CD4-positive, alpha-beta T cell treated with Interleukin-4 for 1 hour (primary cell): ENCODE measurements at regions not wholly inside any gene's neighbourhood (a gene's known extent, or its start where the extent isn't known, plus 50 kb on each side); places are given as distances from the start of the nearest gene placed in this dataset.
A peak's percentile ranks its signal among the peaks of the same experiment; 100 is the strongest.

Experiments
- DNase-seq, 2 donors: peaks; one replicate each; pipeline ENCODE4 v3.0.0-alpha.2; 2020 to 2022

- DNase-seq = no peak
Observed at GRCh38 chr9:1434811-1435210, 384.7 kb downstream of the DMRT2 start.

- no peak for DNase-seq
Observed at GRCh38 chr9:1440256-1440655, 390.1 kb downstream of the DMRT2 start.

GRCh38 chr9:1442105-1442504, 391.9 kb downstream of the DMRT2 start:
- no peak for DNase-seq

GRCh38 chr9:1443450-1443849, 393.3 kb downstream of the DMRT2 start:
- DNase-seq = no peak

- no peak for DNase-seq
Observed at GRCh38 chr9:1446671-1447070, 396.5 kb downstream of the DMRT2 start.

- DNase-seq = no peak
Observed at GRCh38 chr9:1453636-1454035, 403.5 kb downstream of the DMRT2 start.

GRCh38 chr9:1454211-1454610, 404.1 kb downstream of the DMRT2 start:
- DNase-seq = no peak

GRCh38 chr9:1454616-1455347, 404.6 kb downstream of the DMRT2 start:
- DNase-seq = no peak

GRCh38 chr9:1455766-1456165, 405.6 kb downstream of the DMRT2 start:
- DNase-seq = no peak

- DNase-seq = no peak
Observed at GRCh38 chr9:1456301-1457024, 406.3 kb downstream of the DMRT2 start.

GRCh38 chr9:1457460-1457859, 407.3 kb downstream of the DMRT2 start:
- DNase-seq = no peak

GRCh38 chr9:1458503-1458902, 408.3 kb downstream of the DMRT2 start:
- DNase-seq = no peak

- DNase-seq = peak in 1 of 2 donors; percentile 8
Observed at GRCh38 chr9:1460143-1460769, 410.1 kb downstream of the DMRT2 start.

GRCh38 chr9:1461812-1462211, 411.7 kb downstream of the DMRT2 start:
- no peak for DNase-seq

GRCh38 chr9:1462626-1463308, 412.6 kb downstream of the DMRT2 start:
- no peak for DNase-seq

- DNase-seq = no peak
Observed at GRCh38 chr9:1469996-1470395, 419.8 kb downstream of the DMRT2 start.

- DNase-seq = no peak
Observed at GRCh38 chr9:1473956-1474634, 423.9 kb downstream of the DMRT2 start.

- no peak for DNase-seq
Observed at GRCh38 chr9:1474671-1475070, 424.5 kb downstream of the DMRT2 start.

- no peak for DNase-seq
Observed at GRCh38 chr9:1490341-1491232, 440.4 kb downstream of the DMRT2 start.

GRCh38 chr9:1492156-1492555, 442.0 kb downstream of the DMRT2 start:
- no peak for DNase-seq

- DNase-seq = no peak
Observed at GRCh38 chr9:1495282-1496030, 445.3 kb downstream of the DMRT2 start.
